ENCODE measurements at regions not wholly inside any gene's neighbourhood (a gene's known extent, or its start where the extent isn't known, plus 50 kb on each side); places are given as distances from the start of the nearest gene placed in this dataset.

DNA sequence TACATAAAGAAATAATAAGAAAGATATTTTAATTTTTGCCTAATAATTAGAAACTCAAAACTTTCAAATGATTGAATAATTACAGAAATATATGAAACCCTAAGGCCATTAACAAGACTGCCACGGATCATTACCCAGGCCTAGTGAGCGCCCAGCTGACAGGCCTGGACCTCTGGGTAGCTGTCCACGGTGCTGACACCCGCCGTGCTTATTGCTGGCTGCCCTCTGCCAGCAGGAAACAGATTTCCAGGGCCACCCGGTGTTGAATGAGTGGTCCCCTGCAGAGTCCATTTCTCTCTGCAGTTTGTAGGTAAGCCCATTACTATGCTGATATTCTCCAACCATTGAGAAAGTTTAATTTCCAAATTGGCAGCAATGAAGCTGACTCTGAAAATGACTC, 254.4 kb upstream of the GJB5 start:
- TF ChIP-seq EZH2 (IDR thresholded peaks at IDR 0.05; ENCODE audit: low read length) (no peak), CTCF (optimal IDR thresholded peaks at IDR 0.05 in 1 of 3, IDR thresholded peaks at IDR 0.05 in 1 of 3, conservative IDR thresholded peaks at IDR 0.05 in 1 of 3; ENCODE audit: extremely low read depth in 1 of 3, insufficient read depth in 2 of 3, low read length in 3 of 3) (no peak)
